GM23338 (cell line): ENCODE measurements at regions not wholly inside any gene's neighbourhood (a gene's known extent, or its start where the extent isn't known, plus 50 kb on each side); places are given as distances from the start of the nearest gene placed in this dataset.

Source experiments
- ATAC-seq: fragments of 200-7000 bp; cut with Tn5 transposase; 3 replicates; pipeline ENCODE4 v1.9.1; 2020
- DNase-seq: peaks from one replicate; pipeline ENCODE4 v3.0.0-alpha.2; 2015; ENCODE audit warnings: low spot score
- H2AFZ ChIP-seq: fragments of 200-600 bp; sonication (generic); 2 replicates; pipeline ENCODE4 v1.8.0; 2016; ENCODE audit warnings: antibody characterized with exemption, mild to moderate bottlenecking, moderate library complexity
- H3F3A ChIP-seq: fragments of 200-600 bp; sonication (generic); replicated peaks from 2 replicates; pipeline ENCODE4 v1.8.0; 2017; ENCODE audit warnings: antibody characterized with exemption, mixed run types, low read depth
- H3K27ac ChIP-seq: fragments of 200-600 bp; sonication (generic); 2 replicates; pipeline ENCODE4 v1.6.1; 2016; ENCODE audit warnings: low read depth
- H3K27me3 ChIP-seq: fragments of 200-600 bp; sonication (generic); 2 replicates; pipeline ENCODE4 v1.8.0; 2016; ENCODE audit warnings: mild to moderate bottlenecking, mixed run types, moderate library complexity; ENCODE audit not compliant: insufficient read depth
- H3K36me3 ChIP-seq: fragments of 200-600 bp; sonication (generic); 2 replicates; pipeline ENCODE4 v1.8.0; 2016; ENCODE audit warnings: mild to moderate bottlenecking; ENCODE audit not compliant: insufficient read depth
- H3K4me1 ChIP-seq: fragments of 200-600 bp; sonication (generic); 2 replicates; pipeline ENCODE4 v1.8.0; 2016; ENCODE audit warnings: mild to moderate bottlenecking, moderate library complexity; ENCODE audit not compliant: insufficient read depth
- H3K4me2 ChIP-seq: fragments of 200-600 bp; sonication (generic); 2 replicates; pipeline ENCODE4 v1.7.1; 2017; ENCODE audit warnings: mixed run types
- H3K4me3 ChIP-seq: fragments of 200-600 bp; sonication (generic); 2 replicates; pipeline ENCODE4 v1.6.1; 2016; ENCODE audit warnings: mixed run types
- H3K79me2 ChIP-seq: fragments of 200-600 bp; sonication (generic); replicated peaks from 2 replicates; pipeline ENCODE4 v1.8.0; 2017; ENCODE audit warnings: mild to moderate bottlenecking; ENCODE audit not compliant: insufficient read depth
- H3K9me2 ChIP-seq: fragments of 200-600 bp; sonication (generic); 2 replicates; pipeline ENCODE4 v1.8.0; 2017; ENCODE audit not compliant: insufficient read depth
- H4K20me1 ChIP-seq: fragments of 200-600 bp; sonication (generic); replicated peaks from 2 replicates; pipeline ENCODE4 v1.8.0; 2017; ENCODE audit warnings: mild to moderate bottlenecking; ENCODE audit not compliant: insufficient read depth
- H3K27ac Mint-ChIP-seq: 2 replicates; pipeline ENCODE4 v1.8.0; 2020; ENCODE audit warnings: inconsistent platforms, mild to moderate bottlenecking, moderate library complexity, mixed read lengths
- H3K27me3 Mint-ChIP-seq: 3 replicates; pipeline ENCODE4 v1.8.0; 2022; ENCODE audit warnings: low read depth, mild to moderate bottlenecking, moderate library complexity, mixed read lengths, inconsistent platforms; ENCODE audit not compliant: insufficient read depth, poor library complexity
- H3K36me3 Mint-ChIP-seq: 3 replicates; pipeline ENCODE4 v1.8.0; 2021; ENCODE audit warnings: low read depth, mild to moderate bottlenecking, inconsistent platforms, moderate library complexity, mixed read lengths
- H3K4me1 Mint-ChIP-seq: 3 replicates; pipeline ENCODE4 v1.8.0; 2020; ENCODE audit warnings: mild to moderate bottlenecking, inconsistent platforms, mixed read lengths
- H3K4me3 Mint-ChIP-seq: 3 replicates; pipeline ENCODE4 v1.8.0; 2021; ENCODE audit warnings: moderate library complexity, mild to moderate bottlenecking, inconsistent platforms, mixed read lengths
- H3K9me3 Mint-ChIP-seq: 3 replicates; pipeline ENCODE4 v1.8.0; 2020; ENCODE audit warnings: moderate library complexity, mild to moderate bottlenecking, inconsistent platforms, mixed read lengths
- CTCF ChIP-seq, 2 experiments: fragments of 200-600 bp in 1 of 2; sonication (generic) in 1 of 2; conservative IDR thresholded peaks; 2 replicates each; pipeline versions ENCODE4 v1.5.1 to v1.6.1; 2016 to 2017; ENCODE audit warnings: antibody characterized with exemption in 2 of 2, low read depth in 2 of 2, mild to moderate bottlenecking in 2 of 2, moderate library complexity in 1 of 2
- EZH2 ChIP-seq: fragments of 200-600 bp; sonication (generic); IDR thresholded peaks from one replicate; pipeline ENCODE4 v1.8.0; 2017; ENCODE audit warnings: antibody characterized with exemption, mild to moderate bottlenecking, low read depth; ENCODE audit not compliant: unreplicated experiment
- EZH2phosphoT487 ChIP-seq: fragments of 200-600 bp; sonication (generic); IDR thresholded peaks from one replicate; pipeline ENCODE4 v1.8.1; 2018; ENCODE audit warnings: antibody characterized with exemption; ENCODE audit not compliant: unreplicated experiment
- NANOG ChIP-seq: IDR thresholded peaks from 2 replicates; pipeline ENCODE4 v1.6.1; 2016; ENCODE audit warnings: antibody characterized with exemption, borderline replicate concordance
- STAT1 ChIP-seq: IDR thresholded peaks from one replicate; pipeline ENCODE4 v1.6.1; 2016; ENCODE audit warnings: antibody characterized with exemption; ENCODE audit not compliant: unreplicated experiment
- ZNF462 ChIP-seq: fragments of 250-450 bp; sonication (Bioruptor Pico); IDR thresholded peaks from 2 replicates; pipeline ENCODE4 v1.5.0; 2020; ENCODE audit warnings: mild to moderate bottlenecking, moderate library complexity

GRCh38 chr5:35436400-35437057 lies 181.1 kb upstream of the SPEF2 start:
- Mint-ChIP-seq H3K4me3 (no peak overlapping the region), H3K27me3 (no peaks in the 10 kb centered on the region), H3K36me3 (no peaks in the 10 kb centered on the region), H3K27ac (no peak overlapping the region), H3K9me3 (no peaks in the 10 kb centered on the region), H3K4me1 (no peaks in the 10 kb centered on the region)
- no peak overlapping the region for H2AFZ ChIP-seq
- H3K79me2 ChIP-seq, result no peaks in the 10 kb centered on the region
- H3K9me2 ChIP-seq, result no peaks in the 10 kb centered on the region
- H3K4me3 ChIP-seq, result no peak overlapping the region
- H3K27me3 ChIP-seq, result no peaks in the 10 kb centered on the region
- no peak overlapping the region for H3K27ac ChIP-seq
- ATAC-seq (no peak; the same call in 2 of the 3 replicates), DNase-seq (peak; percentile 52)
- H3K36me3 ChIP-seq, result no peaks in the 10 kb centered on the region
- 0 out of 2 replicates have a peak, but pooled peaks cover 3% of the 10 kb centered on the region for H3K4me1 ChIP-seq
- TF ChIP-seq NANOG (no peak), CTCF (conservative IDR thresholded peaks at IDR 0.05; ENCODE audit: low read depth in 2 of 2) (peak; percentile 49 to 72)
- no peaks in the 10 kb centered on the region for H4K20me1 ChIP-seq
- H3F3A ChIP-seq, result no peaks in the 10 kb centered on the region
- H3K4me2 ChIP-seq, result no peak overlapping the region

- H3K36me3 ChIP-seq, result no peaks in the 10 kb centered on the region
- DNase-seq, result peak; percentile 15
- no peaks in the 10 kb centered on the region for H3K4me1 ChIP-seq
- H3K4me3 Mint-ChIP-seq, result no peak overlapping the region
- H3K27me3 Mint-ChIP-seq, result no peaks in the 10 kb centered on the region
- no peaks in the 10 kb centered on the region for H4K20me1 ChIP-seq
- H3K27ac Mint-ChIP-seq, result no peak overlapping the region
- no peak overlapping the region for H3K4me2 ChIP-seq
- H3K4me3 ChIP-seq, result no peak overlapping the region
- H3K79me2 ChIP-seq, result no peaks in the 10 kb centered on the region
- H3K9me3 Mint-ChIP-seq, result no peaks in the 10 kb centered on the region
- ATAC-seq, result no peak
- H3K27ac ChIP-seq, result no peak overlapping the region
- no peaks in the 10 kb centered on the region for H3F3A ChIP-seq
- H3K36me3 Mint-ChIP-seq, result no peaks in the 10 kb centered on the region
- peak overlapping the region; percentile 54; the same call in 1 of the 2 replicates for H2AFZ ChIP-seq
- H3K4me1 Mint-ChIP-seq, result peaks cover 5% of the 10 kb centered on the region; the same call in 2 of the 3 replicates
- no peaks in the 10 kb centered on the region for H3K27me3 ChIP-seq
- H3K9me2 ChIP-seq, result no peaks in the 10 kb centered on the region
- no peak for TF ChIP-seq STAT1
- TF ChIP-seq CTCF (conservative IDR thresholded peaks at IDR 0.05; ENCODE audit: low read depth in 2 of 2), result no peak
- no peak for TF ChIP-seq EZH2
- TF ChIP-seq ZNF462 (CRISPR knock-in tag), result no peak
- TF ChIP-seq EZH2phosphoT487, result no peak
Measured at GRCh38 chr5:35430381-35431162, 187.1 kb upstream of the SPEF2 start.
